ENCODE measurements at regions not wholly inside any gene's neighbourhood (a gene's known extent, or its start where the extent isn't known, plus 50 kb on each side); places are given as distances from the start of the nearest gene placed in this dataset.

- TF ChIP-seq CTCF (IDR thresholded peaks at IDR 0.05; ENCODE audit: borderline replicate concordance, extremely low read depth, insufficient read depth) = no peak
- no peaks in the 10 kb centered on the region for H3K27me3 ChIP-seq (ENCODE audit: control insufficient read depth, insufficient read depth, low read length)
- FAIRE-seq = no peak
- H3K9ac ChIP-seq (ENCODE audit: low read length in 3 of 3) = no peak overlapping the region
- DNase-seq = peak in 2 of 5 donors; percentile 1 to 4
- intact Hi-C loops (cut with DNase I) = no loop called here
- no peaks in the 10 kb centered on the region for H3K4me1 ChIP-seq (ENCODE audit: control insufficient read depth in 2 of 3, insufficient read depth in 2 of 3, low read depth in 1 of 3, low read length in 3 of 3)
- no peak overlapping the region for H3K27ac ChIP-seq (ENCODE audit: low read depth in 2 of 2, low read length in 2 of 2)
- no peaks in the 10 kb centered on the region for H3K9me3 ChIP-seq (ENCODE audit: control insufficient read depth in 2 of 3, insufficient read depth in 1 of 3, low read length in 3 of 3)
- H3K4me3 ChIP-seq (ENCODE audit: low read length in 3 of 3) = no peak overlapping the region
- no peaks in the 10 kb centered on the region for H3K36me3 ChIP-seq (ENCODE audit: control insufficient read depth in 2 of 3, insufficient read depth in 3 of 3, low read length in 3 of 3)
These were observed 377.7 kb downstream of the CYLC2 start for GRCh38 chr9:103372828-103373227.

DNA sequence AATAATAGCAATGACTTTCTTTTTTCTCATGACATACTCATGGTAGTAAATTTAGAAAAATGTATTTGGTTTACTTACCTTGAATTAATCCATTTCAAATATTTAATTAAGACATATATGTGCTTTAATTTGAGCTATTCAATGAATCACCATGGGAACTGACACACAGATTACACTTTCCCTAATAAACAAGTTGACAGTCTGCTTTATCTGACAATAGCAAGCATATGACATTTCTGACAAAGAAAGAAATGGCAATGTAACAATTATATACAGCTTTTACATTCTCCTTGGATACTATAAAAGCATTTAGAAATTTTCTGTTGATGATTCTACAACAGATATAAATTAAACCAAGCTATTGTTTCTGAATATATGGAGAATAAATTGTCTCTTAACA, 382.5 kb downstream of the CYLC2 start:
- H3K36me3 ChIP-seq (ENCODE audit: control insufficient read depth in 2 of 3, insufficient read depth in 3 of 3, low read length in 3 of 3) = no peaks in the 10 kb centered on the region
- TF ChIP-seq CTCF (IDR thresholded peaks at IDR 0.05; ENCODE audit: borderline replicate concordance, extremely low read depth, insufficient read depth) = no peak
- H3K4me1 ChIP-seq (ENCODE audit: control insufficient read depth in 2 of 3, insufficient read depth in 2 of 3, low read depth in 1 of 3, low read length in 3 of 3) = no peaks in the 10 kb centered on the region
- intact Hi-C loops (cut with DNase I) = no loop called here
- no peak overlapping the region for H3K4me3 ChIP-seq (ENCODE audit: low read length in 3 of 3)
- H3K9ac ChIP-seq (ENCODE audit: low read length in 3 of 3) = no peak overlapping the region
- no peaks in the 10 kb centered on the region for H3K9me3 ChIP-seq (ENCODE audit: control insufficient read depth in 2 of 3, insufficient read depth in 1 of 3, low read length in 3 of 3)
- no peak overlapping the region for H3K27ac ChIP-seq (ENCODE audit: low read depth in 2 of 2, low read length in 2 of 2)
- no peak for DNase-seq
- FAIRE-seq = no peak
- H3K27me3 ChIP-seq (ENCODE audit: control insufficient read depth, insufficient read depth, low read length) = no peaks in the 10 kb centered on the region

DNA sequence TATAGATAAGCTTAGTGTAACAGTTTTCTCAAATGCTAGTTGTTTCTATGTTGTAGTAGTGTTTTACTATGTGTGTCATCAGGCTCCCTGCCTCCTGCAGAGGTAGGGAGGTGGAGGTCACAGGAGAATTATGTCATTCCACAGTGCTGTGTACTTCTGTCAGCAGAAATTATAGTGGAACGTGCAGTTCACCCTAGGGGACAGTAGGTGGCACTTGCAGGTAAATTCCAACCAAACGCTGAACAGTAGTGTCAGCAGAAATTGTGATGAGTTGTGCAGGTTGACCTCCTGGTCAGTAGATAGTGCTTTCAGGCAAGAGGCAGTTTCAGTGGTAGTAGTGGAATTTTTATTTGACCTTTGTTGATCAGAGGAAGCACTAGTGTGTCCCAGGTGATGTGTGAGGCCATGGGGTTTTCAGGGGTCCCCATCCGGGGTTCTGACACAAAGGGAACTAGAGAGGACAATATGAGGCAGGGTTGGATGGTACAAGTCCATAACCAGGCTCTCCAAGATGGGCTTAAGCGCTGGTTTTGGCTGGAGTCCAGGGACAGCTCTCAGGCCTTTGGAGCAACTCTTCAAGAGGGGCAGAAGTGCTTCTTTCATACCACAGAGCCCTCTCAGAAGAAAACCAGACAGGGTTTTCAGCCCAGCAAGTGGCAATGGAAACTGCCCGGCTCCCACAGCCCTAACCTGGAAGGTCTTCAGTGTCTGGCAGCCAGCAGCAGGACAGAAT, 402.9 kb downstream of the CYLC2 start:
- peak; percentile 56 for TF ChIP-seq CTCF (IDR thresholded peaks at IDR 0.05; ENCODE audit: borderline replicate concordance, extremely low read depth, insufficient read depth)
- no peak for FAIRE-seq
- H3K36me3 ChIP-seq (ENCODE audit: control insufficient read depth in 2 of 3, insufficient read depth in 3 of 3, low read length in 3 of 3) = no peaks in the 10 kb centered on the region
- DNase-seq = peak in 4 of 5 donors; percentile 50 to 68 (median 60)
- H3K9me3 ChIP-seq (ENCODE audit: control insufficient read depth in 2 of 3, insufficient read depth in 1 of 3, low read length in 3 of 3) = no peaks in the 10 kb centered on the region
- no peaks in the 10 kb centered on the region for H3K4me1 ChIP-seq (ENCODE audit: control insufficient read depth in 2 of 3, insufficient read depth in 2 of 3, low read depth in 1 of 3, low read length in 3 of 3)
- H3K9ac ChIP-seq (ENCODE audit: low read length in 3 of 3) = no peak overlapping the region
- H3K4me3 ChIP-seq (ENCODE audit: low read length in 3 of 3) = no peak overlapping the region
- intact Hi-C loops (cut with DNase I) = no loop called here
- no peaks in the 10 kb centered on the region for H3K27me3 ChIP-seq (ENCODE audit: control insufficient read depth, insufficient read depth, low read length)
- no peak overlapping the region for H3K27ac ChIP-seq (ENCODE audit: low read depth in 2 of 2, low read length in 2 of 2)

DNA sequence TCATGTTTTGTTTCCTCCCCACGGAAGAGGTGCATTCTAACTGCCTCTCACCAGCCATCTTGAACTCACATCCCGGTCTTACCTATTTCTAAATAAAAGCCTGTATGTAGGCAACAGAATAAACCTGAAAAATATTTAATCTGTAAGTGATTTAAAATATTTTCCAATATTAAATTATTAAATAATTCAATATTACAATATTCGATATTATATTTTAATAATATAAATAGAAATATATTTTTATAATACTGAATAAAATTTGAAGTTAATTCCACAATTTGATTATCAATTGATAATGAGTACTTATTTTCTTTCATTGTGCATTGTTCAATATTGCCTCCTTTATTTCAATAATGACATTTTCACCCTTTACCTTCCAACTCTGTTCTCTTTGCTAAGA, 404.4 kb downstream of the CYLC2 start:
- peak; percentile 62 for FAIRE-seq
- Histone ChIP-seq H3K36me3 (ENCODE audit: control insufficient read depth in 2 of 3, insufficient read depth in 3 of 3, low read length in 3 of 3) (no peaks in the 10 kb centered on the region), H3K27me3 (ENCODE audit: control insufficient read depth, insufficient read depth, low read length) (no peaks in the 10 kb centered on the region), H3K9ac (ENCODE audit: low read length in 3 of 3) (no peak overlapping the region), H3K9me3 (ENCODE audit: control insufficient read depth in 2 of 3, insufficient read depth in 1 of 3, low read length in 3 of 3) (no peaks in the 10 kb centered on the region), H3K4me3 (ENCODE audit: low read length in 3 of 3) (no peak overlapping the region), H3K4me1 (ENCODE audit: control insufficient read depth in 2 of 3, insufficient read depth in 2 of 3, low read depth in 1 of 3, low read length in 3 of 3) (no peaks in the 10 kb centered on the region), H3K27ac (ENCODE audit: low read depth in 2 of 2, low read length in 2 of 2) (no peak overlapping the region)
- no peak for TF ChIP-seq CTCF (IDR thresholded peaks at IDR 0.05; ENCODE audit: borderline replicate concordance, extremely low read depth, insufficient read depth)
- intact Hi-C loops (cut with DNase I) = no loop called here
- no peak for DNase-seq

Measured in kidney (tissue), 13 donors.